ENCODE measurements at regions not wholly inside any gene's neighbourhood (a gene's known extent, or its start where the extent isn't known, plus 50 kb on each side); places are given as distances from the start of the nearest gene placed in this dataset.

DNA sequence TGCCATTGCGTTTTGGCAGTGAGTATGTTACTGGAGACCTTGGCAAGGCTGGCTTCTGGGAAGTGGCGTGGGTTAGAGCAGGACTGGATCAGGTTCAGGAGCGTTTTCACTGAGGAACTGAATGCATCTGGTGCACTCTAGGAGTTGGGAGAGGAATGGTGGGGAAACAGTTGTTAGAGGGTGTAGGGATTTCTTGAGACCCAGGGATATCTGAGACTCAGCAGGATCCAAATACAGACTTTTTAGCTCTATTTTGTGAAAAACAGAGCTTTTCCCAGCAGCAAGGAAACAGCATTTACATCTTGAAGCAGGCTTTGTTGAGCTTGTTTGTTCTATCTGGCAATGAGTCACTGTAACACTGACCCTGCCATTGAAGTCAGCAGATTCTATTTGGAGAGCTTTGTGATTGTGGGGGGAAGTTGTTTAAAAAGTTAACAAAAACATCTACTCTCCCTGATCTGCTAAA lies 56.9 kb upstream of the NRIP1 start (continued):
- TF ChIP-seq, protein P1, sequence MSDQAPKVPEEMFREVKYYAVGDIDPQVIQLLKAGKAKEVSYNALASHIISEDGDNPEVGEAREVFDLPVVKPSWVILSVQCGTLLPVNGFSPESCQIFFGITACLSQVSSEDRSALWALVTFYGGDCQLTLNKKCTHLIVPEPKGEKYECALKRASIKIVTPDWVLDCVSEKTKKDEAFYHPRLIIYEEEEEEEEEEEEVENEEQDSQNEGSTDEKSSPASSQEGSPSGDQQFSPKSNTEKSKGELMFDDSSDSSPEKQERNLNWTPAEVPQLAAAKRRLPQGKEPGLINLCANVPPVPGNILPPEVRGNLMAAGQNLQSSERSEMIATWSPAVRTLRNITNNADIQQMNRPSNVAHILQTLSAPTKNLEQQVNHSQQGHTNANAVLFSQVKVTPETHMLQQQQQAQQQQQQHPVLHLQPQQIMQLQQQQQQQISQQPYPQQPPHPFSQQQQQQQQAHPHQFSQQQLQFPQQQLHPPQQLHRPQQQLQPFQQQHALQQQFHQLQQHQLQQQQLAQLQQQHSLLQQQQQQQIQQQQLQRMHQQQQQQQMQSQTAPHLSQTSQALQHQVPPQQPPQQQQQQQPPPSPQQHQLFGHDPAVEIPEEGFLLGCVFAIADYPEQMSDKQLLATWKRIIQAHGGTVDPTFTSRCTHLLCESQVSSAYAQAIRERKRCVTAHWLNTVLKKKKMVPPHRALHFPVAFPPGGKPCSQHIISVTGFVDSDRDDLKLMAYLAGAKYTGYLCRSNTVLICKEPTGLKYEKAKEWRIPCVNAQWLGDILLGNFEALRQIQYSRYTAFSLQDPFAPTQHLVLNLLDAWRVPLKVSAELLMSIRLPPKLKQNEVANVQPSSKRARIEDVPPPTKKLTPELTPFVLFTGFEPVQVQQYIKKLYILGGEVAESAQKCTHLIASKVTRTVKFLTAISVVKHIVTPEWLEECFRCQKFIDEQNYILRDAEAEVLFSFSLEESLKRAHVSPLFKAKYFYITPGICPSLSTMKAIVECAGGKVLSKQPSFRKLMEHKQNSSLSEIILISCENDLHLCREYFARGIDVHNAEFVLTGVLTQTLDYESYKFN (CRISPR knock-in tag; conservative IDR thresholded peaks at IDR 0.05), result peak; percentile 76
- TF ChIP-seq ZNF207 (IDR thresholded peaks at IDR 0.05; ENCODE audit: borderline replicate concordance) (no peak), SAP130 (CRISPR knock-in tag; IDR thresholded peaks at IDR 0.05; ENCODE audit: low read depth) (peak; percentile 42), NCOA2 (CRISPR knock-in tag; IDR thresholded peaks at IDR 0.05) (peak; percentile 73), ZNF234 (CRISPR knock-in tag; conservative IDR thresholded peaks at IDR 0.05) (no peak), STAG1 (CRISPR knock-in tag; IDR thresholded peaks at IDR 0.05) (0 out of 2 replicates have a peak, but pooled peaks have one; percentile 9), GATA4 (IDR thresholded peaks at IDR 0.05; ENCODE audit: borderline replicate concordance, low read depth) (peak; percentile 60; the same call in 1 of the 2 replicates), ERF (CRISPR knock-in tag; IDR thresholded peaks at IDR 0.05) (peak; percentile 56; the same call in 1 of the 2 replicates), MAFF (IDR thresholded peaks at IDR 0.05; ENCODE audit: low read depth, low read length) (peak; percentile 59), ETV5 (CRISPR knock-in tag; IDR thresholded peaks at IDR 0.05; ENCODE audit: borderline replicate concordance) (peak; percentile 11; the same call in 1 of the 2 replicates), ZFP36 (IDR thresholded peaks at IDR 0.05; ENCODE audit: borderline replicate concordance, low read depth, low read length, partially characterized antibody) (no peak), FOXK1 (CRISPR knock-in tag; IDR thresholded peaks at IDR 0.05; ENCODE audit: borderline replicate concordance, low read depth) (peak; percentile 74), CEBPG (CRISPR knock-in tag; IDR thresholded peaks at IDR 0.05) (peak; percentile 38; the same call in 1 of the 2 replicates), TOE1 (CRISPR knock-in tag; IDR thresholded peaks at IDR 0.05) (no peak), SMARCE1 (IDR thresholded peaks at IDR 0.05; ENCODE audit: borderline replicate concordance) (no peak)
- TF ChIP-seq, protein P2, sequence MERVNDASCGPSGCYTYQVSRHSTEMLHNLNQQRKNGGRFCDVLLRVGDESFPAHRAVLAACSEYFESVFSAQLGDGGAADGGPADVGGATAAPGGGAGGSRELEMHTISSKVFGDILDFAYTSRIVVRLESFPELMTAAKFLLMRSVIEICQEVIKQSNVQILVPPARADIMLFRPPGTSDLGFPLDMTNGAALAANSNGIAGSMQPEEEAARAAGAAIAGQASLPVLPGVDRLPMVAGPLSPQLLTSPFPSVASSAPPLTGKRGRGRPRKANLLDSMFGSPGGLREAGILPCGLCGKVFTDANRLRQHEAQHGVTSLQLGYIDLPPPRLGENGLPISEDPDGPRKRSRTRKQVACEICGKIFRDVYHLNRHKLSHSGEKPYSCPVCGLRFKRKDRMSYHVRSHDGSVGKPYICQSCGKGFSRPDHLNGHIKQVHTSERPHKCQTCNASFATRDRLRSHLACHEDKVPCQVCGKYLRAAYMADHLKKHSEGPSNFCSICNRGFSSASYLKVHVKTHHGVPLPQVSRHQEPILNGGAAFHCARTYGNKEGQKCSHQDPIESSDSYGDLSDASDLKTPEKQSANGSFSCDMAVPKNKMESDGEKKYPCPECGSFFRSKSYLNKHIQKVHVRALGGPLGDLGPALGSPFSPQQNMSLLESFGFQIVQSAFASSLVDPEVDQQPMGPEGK (CRISPR knock-in tag; IDR thresholded peaks at IDR 0.05), result 0 out of 2 replicates have a peak, but pooled peaks have one; percentile 22
- TF ChIP-seq, protein P3, sequence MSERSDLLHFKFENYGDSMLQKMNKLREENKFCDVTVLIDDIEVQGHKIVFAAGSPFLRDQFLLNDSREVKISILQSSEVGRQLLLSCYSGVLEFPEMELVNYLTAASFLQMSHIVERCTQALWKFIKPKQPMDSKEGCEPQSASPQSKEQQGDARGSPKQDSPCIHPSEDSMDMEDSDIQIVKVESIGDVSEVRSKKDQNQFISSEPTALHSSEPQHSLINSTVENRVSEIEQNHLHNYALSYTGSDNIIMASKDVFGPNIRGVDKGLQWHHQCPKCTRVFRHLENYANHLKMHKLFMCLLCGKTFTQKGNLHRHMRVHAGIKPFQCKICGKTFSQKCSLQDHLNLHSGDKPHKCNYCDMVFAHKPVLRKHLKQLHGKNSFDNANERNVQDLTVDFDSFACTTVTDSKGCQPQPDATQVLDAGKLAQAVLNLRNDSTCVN (CRISPR knock-in tag; IDR thresholded peaks at IDR 0.05; ENCODE audit: borderline replicate concordance), result peak; percentile 53; the same call in 1 of the 2 replicates
- TF ChIP-seq, protein P4, sequence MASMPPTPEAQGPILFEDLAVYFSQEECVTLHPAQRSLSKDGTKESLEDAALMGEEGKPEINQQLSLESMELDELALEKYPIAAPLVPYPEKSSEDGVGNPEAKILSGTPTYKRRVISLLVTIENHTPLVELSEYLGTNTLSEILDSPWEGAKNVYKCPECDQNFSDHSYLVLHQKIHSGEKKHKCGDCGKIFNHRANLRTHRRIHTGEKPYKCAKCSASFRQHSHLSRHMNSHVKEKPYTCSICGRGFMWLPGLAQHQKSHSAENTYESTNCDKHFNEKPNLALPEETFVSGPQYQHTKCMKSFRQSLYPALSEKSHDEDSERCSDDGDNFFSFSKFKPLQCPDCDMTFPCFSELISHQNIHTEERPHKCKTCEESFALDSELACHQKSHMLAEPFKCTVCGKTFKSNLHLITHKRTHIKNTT (CRISPR knock-in tag; IDR thresholded peaks at IDR 0.05), result no peak
- TF ChIP-seq, protein P5, sequence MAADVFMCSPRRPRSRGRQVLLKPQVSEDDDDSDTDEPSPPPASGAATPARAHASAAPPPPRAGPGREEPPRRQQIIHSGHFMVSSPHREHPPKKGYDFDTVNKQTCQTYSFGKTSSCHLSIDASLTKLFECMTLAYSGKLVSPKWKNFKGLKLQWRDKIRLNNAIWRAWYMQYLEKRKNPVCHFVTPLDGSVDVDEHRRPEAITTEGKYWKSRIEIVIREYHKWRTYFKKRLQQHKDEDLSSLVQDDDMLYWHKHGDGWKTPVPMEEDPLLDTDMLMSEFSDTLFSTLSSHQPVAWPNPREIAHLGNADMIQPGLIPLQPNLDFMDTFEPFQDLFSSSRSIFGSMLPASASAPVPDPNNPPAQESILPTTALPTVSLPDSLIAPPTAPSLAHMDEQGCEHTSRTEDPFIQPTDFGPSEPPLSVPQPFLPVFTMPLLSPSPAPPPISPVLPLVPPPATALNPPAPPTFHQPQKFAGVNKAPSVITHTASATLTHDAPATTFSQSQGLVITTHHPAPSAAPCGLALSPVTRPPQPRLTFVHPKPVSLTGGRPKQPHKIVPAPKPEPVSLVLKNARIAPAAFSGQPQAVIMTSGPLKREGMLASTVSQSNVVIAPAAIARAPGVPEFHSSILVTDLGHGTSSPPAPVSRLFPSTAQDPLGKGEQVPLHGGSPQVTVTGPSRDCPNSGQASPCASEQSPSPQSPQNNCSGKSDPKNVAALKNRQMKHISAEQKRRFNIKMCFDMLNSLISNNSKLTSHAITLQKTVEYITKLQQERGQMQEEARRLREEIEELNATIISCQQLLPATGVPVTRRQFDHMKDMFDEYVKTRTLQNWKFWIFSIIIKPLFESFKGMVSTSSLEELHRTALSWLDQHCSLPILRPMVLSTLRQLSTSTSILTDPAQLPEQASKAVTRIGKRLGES (CRISPR knock-in tag; IDR thresholded peaks at IDR 0.05; ENCODE audit: borderline replicate concordance), result no peak
- TF ChIP-seq, protein P6, sequence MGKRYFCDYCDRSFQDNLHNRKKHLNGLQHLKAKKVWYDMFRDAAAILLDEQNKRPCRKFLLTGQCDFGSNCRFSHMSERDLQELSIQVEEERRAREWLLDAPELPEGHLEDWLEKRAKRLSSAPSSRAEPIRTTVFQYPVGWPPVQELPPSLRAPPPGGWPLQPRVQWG (CRISPR knock-in tag; IDR thresholded peaks at IDR 0.05; ENCODE audit: borderline replicate concordance, low read depth), result no peak
